Activated naive CD4-positive, alpha-beta T cell treated with anti-CD3 and anti-CD28 coated beads, Interleukin-2, amount 50 U/mL, for 72 hours (primary cell): ENCODE measurements at regions not wholly inside any gene's neighbourhood (a gene's known extent, or its start where the extent isn't known, plus 50 kb on each side); places are given as distances from the start of the nearest gene placed in this dataset.
"Not testable (repeated sequence)": the region's sequence is repeated elsewhere in the genome, so short reads cannot be mapped to it uniquely, and the experiment has no call there.

Experiments used
- ATAC-seq, 2 donors: fragments of 150-1000 bp; cut with Tn5 transposase; 2 replicates each; pipeline ENCODE4 v1.10.0; 2021; ENCODE audit warnings: mild to moderate bottlenecking in 2 of 2, moderate library complexity in 2 of 2
- DNase-seq, 2 donors: peaks; one replicate each; pipeline ENCODE4 v3.0.0; 2021 to 2022; ENCODE audit warnings: low spot score in 2 of 2
- H3K27ac Mint-ChIP-seq, 2 donors: one replicate each; pipeline ENCODE4 v1.8.0; 2022; ENCODE audit warnings: mild to moderate bottlenecking in 2 of 2, mixed read lengths in 2 of 2
- H3K36me3 Mint-ChIP-seq, 2 donors: one replicate each; pipeline ENCODE4 v1.8.0; 2022; ENCODE audit warnings: mixed read lengths in 2 of 2
- H3K9me3 Mint-ChIP-seq, 2 donors: one replicate each; pipeline ENCODE4 v1.8.0; 2022; ENCODE audit warnings: mixed read lengths in 2 of 2

- H3K36me3 Mint-ChIP-seq, result no peaks in the 10 kb centered on the region
- ATAC-seq (no peak), DNase-seq (no peak)
- no peaks in the 10 kb centered on the region for H3K9me3 Mint-ChIP-seq
- no peak overlapping the region for H3K27ac Mint-ChIP-seq
These were observed 267.7 kb downstream of the ACTR3B start for GRCh38 chr7:153027210-153027609.

- ATAC-seq (no peak), DNase-seq (no peak)
- Mint-ChIP-seq H3K27ac (no peak overlapping the region), H3K9me3 (no peaks in the 10 kb centered on the region), H3K36me3 (no peaks in the 10 kb centered on the region)
These were observed 268.4 kb downstream of the ACTR3B start for GRCh38 chr7:153027904-153028303.

- Mint-ChIP-seq H3K9me3 (no peaks in the 10 kb centered on the region), H3K27ac (no peak overlapping the region), H3K36me3 (no peaks in the 10 kb centered on the region)
- no peak for DNase-seq
- ATAC-seq, result no peak
These were observed 271.4 kb downstream of the ACTR3B start for GRCh38 chr7:153030976-153031375.

- Mint-ChIP-seq H3K9me3 (no peaks in the 10 kb centered on the region), H3K27ac (no peak overlapping the region), H3K36me3 (no peaks in the 10 kb centered on the region)
- DNase-seq (no peak), ATAC-seq (no peak)
These were observed 275.2 kb downstream of the ACTR3B start for GRCh38 chr7:153034791-153035190.

- no peak overlapping the region for H3K27ac Mint-ChIP-seq
- H3K36me3 Mint-ChIP-seq, result no peaks in the 10 kb centered on the region
- ATAC-seq (no peak), DNase-seq (no peak)
- H3K9me3 Mint-ChIP-seq, result no peaks in the 10 kb centered on the region
These were observed 277.0 kb downstream of the ACTR3B start for GRCh38 chr7:153036396-153037063.

- Mint-ChIP-seq H3K9me3 (peaks cover 0 to 4% of the 10 kb centered on the region in 2 donors), H3K36me3 (no peaks in the 10 kb centered on the region), H3K27ac (no peak overlapping the region)
- no peak for ATAC-seq
- no peak for DNase-seq
These were observed 283.9 kb downstream of the ACTR3B start for GRCh38 chr7:153043440-153043839.

- DNase-seq, result no peak
- Mint-ChIP-seq H3K27ac (no peak overlapping the region), H3K36me3 (no peaks in the 10 kb centered on the region), H3K9me3 (peaks cover 0 to 4% of the 10 kb centered on the region in 2 donors)
- no peak for ATAC-seq
These were observed 285.4 kb downstream of the ACTR3B start for GRCh38 chr7:153044981-153045380.

GRCh38 chr7:153047079-153047959 is 287.8 kb downstream of the ACTR3B start:
- H3K36me3 Mint-ChIP-seq, result no peaks in the 10 kb centered on the region
- H3K9me3 Mint-ChIP-seq, result peaks cover 0 to 5% of the 10 kb centered on the region in 2 donors
- ATAC-seq, result no peak
- DNase-seq, result no peak
- no peak overlapping the region for H3K27ac Mint-ChIP-seq

GRCh38 chr7:153052206-153052605 is 292.7 kb downstream of the ACTR3B start:
- Mint-ChIP-seq H3K27ac (no peak overlapping the region), H3K36me3 (no peaks in the 10 kb centered on the region), H3K9me3 (peaks cover 0 to 4% of the 10 kb centered on the region in 2 donors)
- ATAC-seq (no peak), DNase-seq (no peak)

- peaks cover 0 to 4% of the 10 kb centered on the region in 2 donors for H3K36me3 Mint-ChIP-seq
- no peak for DNase-seq
- no peak overlapping the region for H3K27ac Mint-ChIP-seq
- no peak for ATAC-seq
- H3K9me3 Mint-ChIP-seq, result peaks cover 6 to 9% of the 10 kb centered on the region in 2 donors
These were observed 302.5 kb downstream of the ACTR3B start for GRCh38 chr7:153061910-153062528.

GRCh38 chr7:153065051-153065450 is 305.5 kb downstream of the ACTR3B start:
- Mint-ChIP-seq H3K27ac (no peak overlapping the region), H3K36me3 (peaks cover 0 to 4% of the 10 kb centered on the region in 2 donors), H3K9me3 (peaks cover 6 to 9% of the 10 kb centered on the region in 2 donors)
- ATAC-seq (no peak), DNase-seq (no peak)

- Mint-ChIP-seq H3K9me3 (peaks cover 6 to 9% of the 10 kb centered on the region in 2 donors), H3K27ac (no peak overlapping the region), H3K36me3 (peaks cover 0 to 4% of the 10 kb centered on the region in 2 donors)
- ATAC-seq, result no peak
- no peak for DNase-seq
These were observed 307.2 kb downstream of the ACTR3B start for GRCh38 chr7:153066711-153067110.

- DNase-seq (no peak), ATAC-seq (no peak)
- Mint-ChIP-seq H3K36me3 (no peaks in the 10 kb centered on the region), H3K9me3 (no peaks in the 10 kb centered on the region), H3K27ac (no peak overlapping the region)
These were observed 310.6 kb downstream of the ACTR3B start for GRCh38 chr7:153070141-153070540.

GRCh38 chr7:153072806-153073205 is 313.3 kb downstream of the ACTR3B start:
- no peak for DNase-seq
- Mint-ChIP-seq H3K36me3 (no peaks in the 10 kb centered on the region), H3K27ac (no peak overlapping the region), H3K9me3 (peaks cover 3 to 5% of the 10 kb centered on the region in 2 donors)
- no peak for ATAC-seq

GRCh38 chr7:153076289-153076688 is 316.7 kb downstream of the ACTR3B start:
- not testable (repeated sequence) for ATAC-seq, H3K27ac Mint-ChIP-seq, H3K36me3 Mint-ChIP-seq, DNase-seq, H3K9me3 Mint-ChIP-seq

GRCh38 chr7:153081496-153081895 is 321.9 kb downstream of the ACTR3B start:
- H3K27ac Mint-ChIP-seq, result no peak overlapping the region
- H3K36me3 Mint-ChIP-seq, result no peaks in the 10 kb centered on the region
- H3K9me3 Mint-ChIP-seq, result peaks cover 0 to 5% of the 10 kb centered on the region in 2 donors
- no peak for ATAC-seq
- no peak for DNase-seq

GRCh38 chr7:153084278-153084677 is 324.7 kb downstream of the ACTR3B start:
- DNase-seq (no peak), ATAC-seq (no peak)
- H3K36me3 Mint-ChIP-seq, result no peaks in the 10 kb centered on the region
- no peak overlapping the region for H3K27ac Mint-ChIP-seq
- H3K9me3 Mint-ChIP-seq, result no peaks in the 10 kb centered on the region
